GM13976 (cell line): ENCODE measurements at regions not wholly inside any gene's neighbourhood (a gene's known extent, or its start where the extent isn't known, plus 50 kb on each side); places are given as distances from the start of the nearest gene placed in this dataset.
"Not testable (repeated sequence)": the region's sequence is repeated elsewhere in the genome, so short reads cannot be mapped to it uniquely, and the experiment has no call there.

Experiments
- DNase-seq: peaks from one replicate; pipeline ENCODE4 v3.0.0; 2012; ENCODE audit warnings: low spot score
- in situ Hi-C: fragments of 300-500 bp; cut with MboI; formaldehyde crosslinking; loops from one replicate; pipeline ENCODE4 v1.12.0; 2022; ENCODE audit warnings: low sequenced_read_pairs, mixed read lengths, inconsistent platforms; ENCODE audit not compliant: unreplicated experiment
- TF ChIP-seq, protein P1 (sequence below): IDR thresholded peaks from 2 replicates; pipeline ENCODE4 v1.5.1; 2012; ENCODE audit warnings: borderline replicate concordance, mild to moderate bottlenecking; ENCODE audit not compliant: insufficient read depth; ENCODE audit errors: extremely low read depth, missing control alignments, control extremely low read depth

DNA sequence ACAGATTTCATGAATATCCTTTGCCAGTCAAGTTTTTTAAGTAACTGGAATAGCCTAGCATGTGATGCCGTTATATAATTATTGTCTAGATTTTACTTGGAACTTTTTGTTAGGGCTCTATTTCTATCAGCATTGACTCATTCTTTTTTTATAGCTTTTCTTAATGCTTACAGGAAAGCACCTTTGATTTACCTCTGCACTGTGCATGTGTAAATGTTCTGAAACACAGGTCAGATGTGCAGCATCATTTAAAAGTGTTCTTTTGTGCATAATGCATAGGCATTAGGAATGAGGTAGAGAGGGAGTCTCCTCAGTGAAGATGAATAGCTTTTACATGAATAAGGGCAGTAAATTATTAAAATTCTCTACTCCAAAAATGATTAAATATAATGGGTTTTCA lies 669.3 kb upstream of the MBL2 start:
- DNase-seq: no peak
- in situ Hi-C loops: no loop called here
- TF ChIP-seq, protein P1, sequence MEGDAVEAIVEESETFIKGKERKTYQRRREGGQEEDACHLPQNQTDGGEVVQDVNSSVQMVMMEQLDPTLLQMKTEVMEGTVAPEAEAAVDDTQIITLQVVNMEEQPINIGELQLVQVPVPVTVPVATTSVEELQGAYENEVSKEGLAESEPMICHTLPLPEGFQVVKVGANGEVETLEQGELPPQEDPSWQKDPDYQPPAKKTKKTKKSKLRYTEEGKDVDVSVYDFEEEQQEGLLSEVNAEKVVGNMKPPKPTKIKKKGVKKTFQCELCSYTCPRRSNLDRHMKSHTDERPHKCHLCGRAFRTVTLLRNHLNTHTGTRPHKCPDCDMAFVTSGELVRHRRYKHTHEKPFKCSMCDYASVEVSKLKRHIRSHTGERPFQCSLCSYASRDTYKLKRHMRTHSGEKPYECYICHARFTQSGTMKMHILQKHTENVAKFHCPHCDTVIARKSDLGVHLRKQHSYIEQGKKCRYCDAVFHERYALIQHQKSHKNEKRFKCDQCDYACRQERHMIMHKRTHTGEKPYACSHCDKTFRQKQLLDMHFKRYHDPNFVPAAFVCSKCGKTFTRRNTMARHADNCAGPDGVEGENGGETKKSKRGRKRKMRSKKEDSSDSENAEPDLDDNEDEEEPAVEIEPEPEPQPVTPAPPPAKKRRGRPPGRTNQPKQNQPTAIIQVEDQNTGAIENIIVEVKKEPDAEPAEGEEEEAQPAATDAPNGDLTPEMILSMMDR: no peak

DNA sequence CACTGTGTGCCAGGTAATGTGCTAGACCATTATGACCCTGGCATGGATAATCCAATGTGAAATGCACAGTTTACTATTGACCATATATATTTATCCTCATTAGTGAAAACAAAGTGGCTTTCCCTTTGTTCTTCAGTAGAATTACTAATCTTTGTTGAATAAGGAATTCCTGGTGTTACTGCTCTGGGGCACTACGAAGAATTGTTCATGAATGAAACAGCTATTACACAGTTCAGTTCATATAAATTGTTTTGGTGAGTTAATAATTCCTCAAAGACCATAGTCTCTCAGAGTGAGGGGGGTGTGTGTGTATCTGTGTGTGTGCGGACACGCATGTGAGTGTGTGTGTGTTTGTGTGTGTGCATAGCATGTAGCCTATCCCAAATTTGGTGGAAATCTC lies 668.0 kb upstream of the MBL2 start:
- TF ChIP-seq, protein P1: no peak
- no peak for DNase-seq
- in situ Hi-C loops: no loop called here

DNA sequence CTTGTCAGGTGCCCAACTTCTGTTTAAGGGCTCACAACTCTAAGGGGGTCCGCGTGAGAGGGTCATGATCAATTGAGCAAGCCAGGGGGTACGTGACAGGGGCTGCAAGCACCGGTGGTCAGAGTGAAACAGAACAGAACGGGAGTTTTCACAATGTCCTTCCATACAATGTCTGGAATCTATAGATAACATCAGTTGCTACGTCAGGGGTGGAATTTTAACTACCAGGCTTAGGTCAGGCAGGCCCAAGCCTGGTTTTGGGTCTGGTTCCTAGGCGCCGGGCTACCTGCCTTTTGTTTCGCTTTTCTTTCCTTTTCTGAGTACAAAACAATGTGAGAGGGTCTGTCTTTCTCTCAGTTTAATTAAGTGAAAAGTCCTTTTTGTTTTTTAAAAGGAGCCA lies 666.5 kb upstream of the MBL2 start:
- in situ Hi-C loops, DNase-seq: not testable (repeated sequence)

DNA sequence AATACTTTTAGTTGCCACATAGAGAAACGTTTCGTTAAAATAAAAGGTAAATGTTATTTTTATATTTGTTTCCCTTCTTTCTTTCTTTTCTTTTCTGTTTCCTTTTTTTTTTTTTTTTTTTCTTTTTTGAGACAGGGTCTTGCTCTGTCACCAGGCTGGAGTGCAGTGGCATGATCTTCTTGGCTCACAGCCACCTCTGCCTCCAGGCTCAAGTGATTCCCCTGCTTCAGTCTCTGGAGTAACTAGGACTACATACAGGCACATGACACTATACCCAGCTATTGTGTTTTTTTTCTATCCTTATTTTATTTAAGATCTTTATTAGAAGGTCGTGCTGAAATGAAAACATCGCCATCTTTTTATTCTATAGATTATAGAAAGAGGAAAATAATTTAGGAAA lies 661.8 kb upstream of the MBL2 start:
- TF ChIP-seq, protein P1: no peak
- in situ Hi-C loops: no loop called here
- DNase-seq: no peak

DNA sequence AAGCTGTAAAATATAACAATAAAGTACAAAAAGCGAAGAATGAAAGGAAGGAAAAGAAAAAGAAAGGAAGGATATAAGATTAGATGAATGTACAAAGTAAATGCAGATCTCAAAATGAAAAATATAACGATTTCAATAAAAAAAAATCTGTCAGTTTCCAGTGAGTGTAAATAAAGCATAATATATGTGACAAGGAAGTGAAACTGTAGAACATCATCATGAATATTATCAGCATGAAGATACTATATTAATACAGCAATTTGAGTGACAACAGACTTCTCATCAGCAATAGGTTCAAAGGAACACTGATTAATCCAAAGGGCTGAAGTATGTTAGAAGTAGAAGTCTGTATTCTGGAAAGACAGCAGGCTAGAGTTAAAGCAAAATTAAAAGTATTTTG lies 659.5 kb upstream of the MBL2 start:
- TF ChIP-seq, protein P1: no peak
- DNase-seq: no peak
- in situ Hi-C loops: no loop called here

DNA sequence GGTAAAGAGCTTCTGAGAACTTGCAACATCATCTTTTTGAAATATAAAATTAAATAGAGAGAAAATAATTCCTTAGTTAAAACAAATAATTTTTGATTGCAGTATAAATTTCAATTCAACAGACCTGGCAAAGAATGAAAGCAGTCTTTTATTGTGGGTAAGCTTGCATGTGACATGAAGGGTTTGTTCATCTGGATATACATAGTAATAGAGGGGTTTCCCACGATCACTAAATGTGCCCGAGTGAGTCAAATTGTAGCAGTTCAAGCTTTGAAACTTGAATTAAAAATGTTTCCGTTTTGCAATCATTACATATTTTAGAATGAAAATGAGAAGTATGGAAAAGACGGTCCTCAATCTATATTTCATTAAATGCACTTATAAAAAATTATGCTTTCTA lies 658.4 kb upstream of the MBL2 start:
- TF ChIP-seq, protein P1: no peak
- no peak for DNase-seq
- in situ Hi-C loops: no loop called here

DNA sequence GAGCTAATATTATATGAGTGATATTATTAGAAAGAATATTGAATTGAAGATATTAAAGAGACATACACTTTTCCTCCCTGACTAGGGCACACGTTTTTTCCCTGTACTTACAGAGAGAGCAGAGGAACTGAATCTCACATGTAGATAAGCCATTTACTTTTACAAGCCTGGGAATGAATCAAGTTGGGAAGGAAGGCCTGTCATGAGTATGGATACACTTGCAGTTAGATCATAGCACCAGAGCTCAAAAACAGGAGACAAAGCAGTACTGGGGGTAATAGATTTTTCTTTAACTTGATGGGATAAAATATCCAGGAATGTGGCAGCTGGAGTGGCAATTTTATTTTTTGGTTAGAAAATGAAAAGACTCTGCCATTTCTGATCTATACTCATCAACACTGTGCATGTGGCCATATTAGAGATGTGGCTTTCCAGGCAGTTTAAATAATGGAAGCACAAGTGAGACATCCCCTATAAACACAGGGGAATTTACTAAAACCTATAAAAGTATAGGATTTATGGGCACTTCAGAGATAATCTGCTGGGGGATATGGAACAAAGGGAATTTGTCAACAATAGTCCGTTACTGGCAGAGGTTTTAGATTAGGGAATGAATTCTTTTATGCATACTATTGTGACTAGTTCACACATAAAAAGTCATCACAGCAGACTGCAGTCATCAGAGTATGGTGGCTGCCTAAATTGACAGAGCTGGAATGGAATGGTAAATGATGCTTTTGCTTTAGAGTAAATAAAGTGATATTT lies 657.7 kb upstream of the MBL2 start:
- in situ Hi-C loops: no loop called here
- no peak for DNase-seq
- TF ChIP-seq, protein P1: no peak
